Skeletal muscle satellite cell (primary cell): ENCODE measurements at regions not wholly inside any gene's neighbourhood (a gene's known extent, or its start where the extent isn't known, plus 50 kb on each side); places are given as distances from the start of the nearest gene placed in this dataset.

Experiments
- H3K27me3 ChIP-seq: 2 replicates; pipeline ENCODE4 v1.7.0; 2013; ENCODE audit warnings: low read length; ENCODE audit not compliant: control insufficient read depth, insufficient read depth
- H3K36me3 ChIP-seq: 2 replicates; pipeline ENCODE4 v1.7.0; 2013; ENCODE audit warnings: mild to moderate bottlenecking, control low read depth, low read length; ENCODE audit not compliant: insufficient read depth
- H3K4me1 ChIP-seq: 2 replicates; pipeline ENCODE4 v1.7.0; 2013; ENCODE audit warnings: low read length; ENCODE audit not compliant: control insufficient read depth, insufficient read depth
- H3K4me2 ChIP-seq: 2 replicates; pipeline ENCODE4 v1.7.0; 2013; ENCODE audit warnings: mild to moderate bottlenecking, low read length
- H3K4me3 ChIP-seq: 2 replicates; pipeline ENCODE4 v1.7.0; 2013; ENCODE audit warnings: low read length
- H3K9ac ChIP-seq: 2 replicates; pipeline ENCODE4 v1.7.0; 2013; ENCODE audit warnings: mild to moderate bottlenecking, low read depth, low read length, moderate library complexity
- H3K9me3 ChIP-seq: replicated peaks from 2 replicates; pipeline ENCODE4 v1.7.0; 2013; ENCODE audit warnings: mild to moderate bottlenecking, control low read depth, low read length

GRCh38 chr13:69418319-69418718 is 689.3 kb upstream of the ATXN8OS start:
- H3K4me2 ChIP-seq, result no peak overlapping the region
- peaks cover 4% of the 10 kb centered on the region for H3K9me3 ChIP-seq
- H3K36me3 ChIP-seq, result no peaks in the 10 kb centered on the region
- H3K9ac ChIP-seq, result no peak overlapping the region
- no peak overlapping the region for H3K4me3 ChIP-seq
- no peaks in the 10 kb centered on the region for H3K27me3 ChIP-seq
- H3K4me1 ChIP-seq, result no peaks in the 10 kb centered on the region

- Histone ChIP-seq H3K4me3 (no peak overlapping the region), H3K27me3 (no peaks in the 10 kb centered on the region), H3K36me3 (no peaks in the 10 kb centered on the region), H3K4me2 (no peak overlapping the region), H3K9ac (no peak overlapping the region), H3K9me3 (peaks cover 10% of the 10 kb centered on the region), H3K4me1 (no peaks in the 10 kb centered on the region)
Measured at GRCh38 chr13:69410761-69411160, 696.9 kb upstream of the ATXN8OS start.

GRCh38 chr13:69391756-69392155 is 715.9 kb upstream of the ATXN8OS start:
- no peaks in the 10 kb centered on the region for H3K4me1 ChIP-seq
- no peaks in the 10 kb centered on the region for H3K36me3 ChIP-seq
- no peak overlapping the region for H3K4me3 ChIP-seq
- no peak overlapping the region for H3K4me2 ChIP-seq
- no peak overlapping the region for H3K9ac ChIP-seq
- H3K9me3 ChIP-seq, result no peaks in the 10 kb centered on the region
- H3K27me3 ChIP-seq, result no peaks in the 10 kb centered on the region

- Histone ChIP-seq H3K9me3 (no peaks in the 10 kb centered on the region), H3K36me3 (no peaks in the 10 kb centered on the region), H3K4me2 (no peak overlapping the region), H3K4me3 (no peak overlapping the region), H3K9ac (no peak overlapping the region), H3K27me3 (no peaks in the 10 kb centered on the region), H3K4me1 (no peaks in the 10 kb centered on the region)
Measured at GRCh38 chr13:69389899-69390298, 717.7 kb upstream of the ATXN8OS start.

- no peaks in the 10 kb centered on the region for H3K27me3 ChIP-seq
- H3K9me3 ChIP-seq, result no peaks in the 10 kb centered on the region
- H3K4me2 ChIP-seq, result no peak overlapping the region
- no peaks in the 10 kb centered on the region for H3K4me1 ChIP-seq
- H3K9ac ChIP-seq, result no peak overlapping the region
- no peak overlapping the region for H3K4me3 ChIP-seq
- H3K36me3 ChIP-seq, result no peaks in the 10 kb centered on the region
Measured at GRCh38 chr13:69373747-69374425, 733.7 kb upstream of the ATXN8OS start.

DNA sequence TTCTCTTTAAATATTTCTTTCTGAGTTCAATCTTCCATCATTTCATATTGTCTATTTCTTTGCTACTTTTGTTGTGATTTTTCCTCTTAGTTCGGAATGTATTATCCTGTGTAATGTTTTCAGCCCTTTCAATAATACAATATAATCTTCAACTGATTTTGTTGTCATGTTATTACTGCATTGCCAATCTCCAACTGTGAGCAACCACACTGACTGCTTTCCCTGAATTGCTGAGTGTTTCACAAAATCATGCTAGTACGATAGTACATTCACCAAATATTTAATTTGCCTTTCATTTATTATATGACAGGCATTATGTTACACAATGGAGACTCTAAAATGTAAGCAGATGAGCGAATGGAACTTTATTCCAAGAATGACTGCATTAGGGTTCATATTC is 744.3 kb upstream of the ATXN8OS start:
- no peaks in the 10 kb centered on the region for H3K27me3 ChIP-seq
- no peaks in the 10 kb centered on the region for H3K36me3 ChIP-seq
- no peaks in the 10 kb centered on the region for H3K9me3 ChIP-seq
- H3K4me1 ChIP-seq, result no peaks in the 10 kb centered on the region
- H3K4me2 ChIP-seq, result no peak overlapping the region
- H3K9ac ChIP-seq, result no peak overlapping the region
- no peak overlapping the region for H3K4me3 ChIP-seq

DNA sequence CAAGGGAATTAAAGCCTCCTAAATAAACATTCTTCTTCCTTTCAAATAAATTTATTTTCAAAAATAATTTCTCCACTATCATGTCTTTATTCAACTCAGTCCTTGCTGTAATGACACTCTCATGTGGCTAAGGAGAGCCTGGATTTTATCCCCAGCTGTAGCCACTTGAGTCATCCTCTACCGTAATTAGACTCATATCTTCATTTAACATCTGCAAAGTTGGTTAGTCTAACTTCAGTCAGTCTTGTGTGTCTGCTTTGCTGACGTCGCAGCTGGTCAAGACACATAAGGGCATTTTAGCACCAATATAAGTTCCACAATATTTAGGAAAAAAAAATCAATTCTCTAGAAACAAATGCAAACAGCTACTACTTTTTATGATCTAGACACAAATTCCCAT is 776.4 kb upstream of the ATXN8OS start:
- Histone ChIP-seq H3K36me3 (no peaks in the 10 kb centered on the region), H3K27me3 (no peaks in the 10 kb centered on the region), H3K9me3 (peaks cover 5% of the 10 kb centered on the region), H3K4me2 (no peak overlapping the region), H3K4me3 (no peak overlapping the region), H3K4me1 (no peaks in the 10 kb centered on the region), H3K9ac (no peak overlapping the region)

DNA sequence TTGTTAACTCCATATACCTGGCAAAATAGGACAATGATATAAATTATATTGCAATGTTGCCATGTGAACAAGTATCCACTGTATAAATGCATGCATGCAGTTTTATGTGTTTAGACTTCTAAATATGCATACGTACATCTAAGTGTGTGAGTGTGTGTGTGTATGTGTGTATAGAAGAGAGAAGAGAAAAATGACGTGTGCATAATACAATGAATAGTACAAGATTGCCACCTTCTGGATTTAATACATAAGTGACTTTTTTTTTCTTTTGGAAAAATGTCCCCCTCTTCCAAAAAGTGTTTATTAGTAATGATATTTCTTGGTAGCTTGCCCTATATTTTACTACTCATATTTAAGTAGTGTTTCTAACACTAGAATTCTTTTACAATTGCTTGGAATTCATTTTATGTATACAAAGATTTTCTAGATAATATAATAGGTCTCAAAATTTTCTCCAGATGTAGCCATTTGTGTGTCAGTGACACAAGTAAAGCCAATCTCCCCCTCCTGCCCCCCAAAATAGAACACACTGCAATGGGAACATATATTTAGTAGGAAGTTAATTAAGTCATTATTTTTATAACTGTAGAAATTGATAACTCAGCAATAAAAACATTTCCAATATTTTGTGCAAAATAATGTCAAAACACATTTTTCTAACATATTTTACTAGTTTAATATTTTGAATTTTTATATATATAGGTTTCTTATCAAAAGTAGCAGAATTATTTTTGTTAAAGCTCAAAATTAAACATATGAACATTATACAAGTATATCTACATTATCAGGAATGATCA is 783.3 kb upstream of the ATXN8OS start:
- Histone ChIP-seq H3K4me1 (no peaks in the 10 kb centered on the region), H3K27me3 (no peaks in the 10 kb centered on the region), H3K4me3 (no peak overlapping the region), H3K9me3 (peaks cover 8% of the 10 kb centered on the region), H3K36me3 (no peaks in the 10 kb centered on the region), H3K4me2 (no peak overlapping the region), H3K9ac (no peak overlapping the region)

- peaks cover 6% of the 10 kb centered on the region for H3K9me3 ChIP-seq
- no peak overlapping the region for H3K9ac ChIP-seq
- H3K4me2 ChIP-seq, result no peak overlapping the region
- no peak overlapping the region for H3K4me3 ChIP-seq
- H3K36me3 ChIP-seq, result no peaks in the 10 kb centered on the region
- no peaks in the 10 kb centered on the region for H3K27me3 ChIP-seq
- H3K4me1 ChIP-seq, result no peaks in the 10 kb centered on the region
Measured at GRCh38 chr13:69319656-69320055, 788.0 kb upstream of the ATXN8OS start.

- H3K9ac ChIP-seq, result no peak overlapping the region
Measured at GRCh38 chr13:69315039-69315438, 792.6 kb upstream of the ATXN8OS start.

DNA sequence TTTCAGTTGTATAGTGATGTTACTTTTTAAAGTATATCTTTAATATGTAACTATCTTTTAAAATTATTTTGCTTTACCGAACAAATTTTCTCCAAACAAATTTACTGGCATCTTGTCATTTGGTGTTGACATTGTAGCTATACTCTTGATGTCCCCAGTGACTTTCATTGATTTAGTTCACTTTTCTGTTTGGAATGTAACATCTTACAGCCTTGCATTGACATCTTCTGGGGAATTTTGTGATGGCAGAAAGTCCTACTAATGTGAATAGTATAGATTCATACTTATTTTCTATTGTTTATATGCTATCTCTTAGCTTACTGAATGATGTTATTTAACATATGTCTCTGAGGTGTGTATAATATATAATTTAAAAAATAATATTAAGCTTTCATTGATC is 800.9 kb upstream of the ATXN8OS start:
- no peaks in the 10 kb centered on the region for H3K36me3 ChIP-seq
- no peaks in the 10 kb centered on the region for H3K4me1 ChIP-seq
- no peak overlapping the region for H3K9ac ChIP-seq
- no peaks in the 10 kb centered on the region for H3K9me3 ChIP-seq
- no peaks in the 10 kb centered on the region for H3K27me3 ChIP-seq
- no peak overlapping the region for H3K4me3 ChIP-seq
- no peak overlapping the region for H3K4me2 ChIP-seq

More at GRCh38 chr13:69315039-69315438, 792.6 kb upstream of the ATXN8OS start:
- Histone ChIP-seq H3K4me3 (no peak overlapping the region), H3K36me3 (no peaks in the 10 kb centered on the region), H3K4me1 (no peaks in the 10 kb centered on the region), H3K4me2 (no peak overlapping the region), H3K9me3 (peaks cover 3% of the 10 kb centered on the region), H3K27me3 (no peaks in the 10 kb centered on the region)

GRCh38 chr13:69300131-69300530 is 807.5 kb upstream of the ATXN8OS start:
- Histone ChIP-seq H3K4me1 (no peaks in the 10 kb centered on the region), H3K9me3 (peaks cover 5% of the 10 kb centered on the region), H3K4me3 (no peak overlapping the region), H3K27me3 (no peaks in the 10 kb centered on the region), H3K4me2 (no peak overlapping the region), H3K36me3 (no peaks in the 10 kb centered on the region), H3K9ac (no peak overlapping the region)
